ENCODE measurements at regions not wholly inside any gene's neighbourhood (a gene's known extent, or its start where the extent isn't known, plus 50 kb on each side); places are given as distances from the start of the nearest gene placed in this dataset.

DNA sequence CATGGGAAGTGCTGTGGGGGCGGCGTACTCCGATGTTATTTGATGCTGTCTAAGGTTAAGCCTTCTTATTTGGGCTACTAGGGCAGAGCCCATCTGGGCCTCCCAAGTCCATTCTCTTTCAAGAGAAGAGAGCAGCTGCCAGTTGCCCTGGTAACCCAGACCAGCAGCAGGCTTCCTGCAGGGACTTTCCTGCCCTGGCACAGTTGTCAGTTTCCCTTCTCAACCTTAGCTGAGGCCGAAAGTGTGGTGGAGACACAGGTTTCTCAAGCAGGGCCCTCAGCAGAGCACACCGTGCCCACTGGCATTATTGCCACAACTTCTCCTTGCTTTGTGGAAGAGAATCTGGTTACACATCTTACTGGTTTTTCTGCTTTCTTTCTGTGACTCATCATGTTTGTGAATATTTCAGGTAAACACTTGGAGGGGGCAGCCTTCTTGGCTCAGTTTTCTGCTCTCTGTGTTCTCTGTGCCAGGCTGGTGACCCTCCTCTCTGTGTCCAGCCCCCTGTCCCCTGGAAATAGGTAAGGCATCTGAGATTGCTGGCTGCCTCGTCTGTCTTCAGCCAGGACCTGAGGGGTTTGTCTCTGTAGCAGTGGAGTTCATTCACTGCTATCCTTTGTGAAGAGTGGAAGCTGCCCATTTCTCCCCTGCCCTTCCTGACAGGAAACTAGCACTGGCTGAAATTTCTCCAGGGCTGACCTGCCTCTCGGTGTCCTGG, 111.0 kb downstream of the B3GNT2 start:
- H3K9me3 ChIP-seq = no peaks in the 10 kb centered on the region
- H3K27ac ChIP-seq = peak overlapping the region in 7 of 10 donors; percentile 37 to 64 (median 52)
- H3K27me3 ChIP-seq = no peaks in the 10 kb centered on the region
- H3K4me1 ChIP-seq = peaks cover 8 to 74% (median 56%) of the 10 kb centered on the region in 9 donors
- no peak overlapping the region for H3K4me3 ChIP-seq
- intact Hi-C loops (cut with DNase I) = loop anchor here in 3 of 10 donors (5.0 to 10.0 kb wide), 3 partner anchors 105 to 112 kb away; partner anchors contain the start of gene B3GNT2 (in 3 of the 3)
- peak in 4 of 8 donors; percentile 10 to 31 (median 20) for ATAC-seq
- TF ChIP-seq CTCF (IDR thresholded peaks at IDR 0.05) = no peak
- 60% methylated on average over 7 of the region's 7 CpGs for WGBS, 2 donors
- H3K36me3 ChIP-seq = no peaks in the 10 kb centered on the region
- no peak for DNase-seq

- Histone ChIP-seq H3K27ac (peak overlapping the region in 6 of 10 donors; percentile 21 to 81 (median 36)), H3K36me3 (no peaks in the 10 kb centered on the region), H3K4me1 (peaks cover 8 to 74% (median 56%) of the 10 kb centered on the region in 9 donors), H3K9me3 (no peaks in the 10 kb centered on the region), H3K27me3 (no peaks in the 10 kb centered on the region), H3K4me3 (no peak overlapping the region)
- peak in 6 of 8 donors; percentile 14 to 80 (median 42) for ATAC-seq
- no peak for TF ChIP-seq CTCF (IDR thresholded peaks at IDR 0.05)
- WGBS, 2 donors = 53 to 71% methylated on average over 12 of the region's 12 CpGs
- intact Hi-C loops (cut with DNase I) = loop anchor here in 3 of 10 donors (5.0 to 10.0 kb wide), 3 partner anchors 107 to 111 kb away; partner anchors contain the start of gene B3GNT2 (in 3 of the 3)
- peak in 1 of 2 donors; percentile 16 for DNase-seq
Observed at GRCh38 chr2:62305421-62306176, 109.7 kb downstream of the B3GNT2 start.

GRCh38 chr2:62304429-62305417, 108.8 kb downstream of the B3GNT2 start:
- Histone ChIP-seq H3K9me3 (no peaks in the 10 kb centered on the region), H3K4me3 (no peak overlapping the region), H3K36me3 (no peaks in the 10 kb centered on the region), H3K27ac (peak overlapping the region in 7 of 10 donors; percentile 28 to 81 (median 42)), H3K27me3 (no peaks in the 10 kb centered on the region), H3K4me1 (peaks cover 8 to 66% (median 48%) of the 10 kb centered on the region in 9 donors)
- intact Hi-C loops (cut with DNase I) = loop anchor here in 3 of 10 donors (5.0 to 10.0 kb wide), 3 partner anchors 107 to 110 kb away; partner anchors contain the start of gene B3GNT2 (in 3 of the 3)
- ATAC-seq (peak; percentile 62 to 88 (median 78)), DNase-seq (peak; percentile 56 to 72)
- no peak for TF ChIP-seq CTCF (IDR thresholded peaks at IDR 0.05)
- WGBS, 2 donors = 53 to 68% methylated on average over 13 of the region's 13 CpGs

All from heart right ventricle (tissue), 16 donors.